GM23338 (cell line): ENCODE measurements at regions not wholly inside any gene's neighbourhood (a gene's known extent, or its start where the extent isn't known, plus 50 kb on each side); places are given as distances from the start of the nearest gene placed in this dataset.

ENCODE experiments used
- EZH2 ChIP-seq: fragments of 200-600 bp; sonication (generic); IDR thresholded peaks from one replicate; pipeline ENCODE4 v1.8.0; 2017; ENCODE audit warnings: antibody characterized with exemption, mild to moderate bottlenecking, low read depth; ENCODE audit not compliant: unreplicated experiment
- EZH2phosphoT487 ChIP-seq: fragments of 200-600 bp; sonication (generic); IDR thresholded peaks from one replicate; pipeline ENCODE4 v1.8.1; 2018; ENCODE audit warnings: antibody characterized with exemption; ENCODE audit not compliant: unreplicated experiment
- POLR2AphosphoS5 ChIP-seq: IDR thresholded peaks from 2 replicates; pipeline ENCODE4 v1.6.1; 2016; ENCODE audit warnings: antibody characterized with exemption, low read depth
- STAT1 ChIP-seq: IDR thresholded peaks from one replicate; pipeline ENCODE4 v1.6.1; 2016; ENCODE audit warnings: antibody characterized with exemption; ENCODE audit not compliant: unreplicated experiment
- TF ChIP-seq, protein P1 (sequence below), 2 experiments: fragments of 200-600 bp in 1 of 2; sonication (generic) in 1 of 2; conservative IDR thresholded peaks; 2 replicates each; pipeline versions ENCODE4 v1.5.1 to v1.6.1; 2016 to 2017; ENCODE audit warnings: antibody characterized with exemption in 2 of 2, low read depth in 2 of 2, mild to moderate bottlenecking in 2 of 2, moderate library complexity in 1 of 2

DNA sequence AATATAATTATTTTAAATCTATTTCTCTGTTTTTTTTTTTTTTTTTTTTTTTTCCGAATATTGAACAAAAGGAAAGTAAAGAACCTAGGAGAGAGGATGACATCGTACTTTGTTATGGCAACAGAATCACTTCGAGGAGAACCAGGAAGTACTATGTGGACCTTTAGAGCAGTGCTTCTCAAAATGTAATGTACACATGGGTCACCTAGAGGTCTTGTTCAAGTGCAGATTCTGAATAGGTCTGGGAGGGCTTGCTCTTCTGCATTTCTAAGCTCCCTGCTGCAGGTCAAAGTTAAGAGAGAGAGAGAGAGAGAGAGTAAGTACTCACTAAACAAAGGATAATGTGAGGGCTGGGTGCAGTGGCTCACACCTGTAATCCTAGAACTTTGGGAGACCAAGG, 419.5 kb upstream of the TENM4 start:
- TF ChIP-seq, protein P1, sequence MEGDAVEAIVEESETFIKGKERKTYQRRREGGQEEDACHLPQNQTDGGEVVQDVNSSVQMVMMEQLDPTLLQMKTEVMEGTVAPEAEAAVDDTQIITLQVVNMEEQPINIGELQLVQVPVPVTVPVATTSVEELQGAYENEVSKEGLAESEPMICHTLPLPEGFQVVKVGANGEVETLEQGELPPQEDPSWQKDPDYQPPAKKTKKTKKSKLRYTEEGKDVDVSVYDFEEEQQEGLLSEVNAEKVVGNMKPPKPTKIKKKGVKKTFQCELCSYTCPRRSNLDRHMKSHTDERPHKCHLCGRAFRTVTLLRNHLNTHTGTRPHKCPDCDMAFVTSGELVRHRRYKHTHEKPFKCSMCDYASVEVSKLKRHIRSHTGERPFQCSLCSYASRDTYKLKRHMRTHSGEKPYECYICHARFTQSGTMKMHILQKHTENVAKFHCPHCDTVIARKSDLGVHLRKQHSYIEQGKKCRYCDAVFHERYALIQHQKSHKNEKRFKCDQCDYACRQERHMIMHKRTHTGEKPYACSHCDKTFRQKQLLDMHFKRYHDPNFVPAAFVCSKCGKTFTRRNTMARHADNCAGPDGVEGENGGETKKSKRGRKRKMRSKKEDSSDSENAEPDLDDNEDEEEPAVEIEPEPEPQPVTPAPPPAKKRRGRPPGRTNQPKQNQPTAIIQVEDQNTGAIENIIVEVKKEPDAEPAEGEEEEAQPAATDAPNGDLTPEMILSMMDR (conservative IDR thresholded peaks at IDR 0.05; ENCODE audit: low read depth in 2 of 2) = no peak
- TF ChIP-seq POLR2AphosphoS5 (no peak), EZH2 (no peak), EZH2phosphoT487 (no peak), STAT1 (no peak)
